Endothelial cell of hepatic sinusoid (primary cell): ENCODE measurements at regions not wholly inside any gene's neighbourhood (a gene's known extent, or its start where the extent isn't known, plus 50 kb on each side); places are given as distances from the start of the nearest gene placed in this dataset.

Experiments used
- in situ Hi-C: cut with HindIII; loops from 2 replicates; pipeline ENCODE4 v1.10.0; 2017; ENCODE audit warnings: low sequenced_read_pairs

DNA sequence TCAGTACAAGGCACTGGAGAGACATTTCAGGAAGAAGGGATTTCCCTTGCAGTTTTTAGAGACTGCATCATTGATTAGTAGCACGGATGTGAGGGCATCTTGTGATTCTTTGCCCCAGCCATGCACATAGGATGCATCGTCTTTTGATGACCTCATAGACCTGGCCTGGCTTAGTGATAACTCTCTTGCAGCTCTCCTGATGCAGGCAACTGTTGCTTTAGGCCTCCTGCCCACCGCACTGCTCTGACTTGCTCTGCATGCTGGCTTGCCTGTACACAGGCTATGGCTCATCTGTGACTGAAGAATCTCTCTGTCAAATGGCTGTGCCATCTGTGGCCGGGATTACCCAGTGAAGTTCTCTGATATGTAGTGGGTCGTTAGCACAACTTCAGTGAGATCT, 207.7 kb upstream of the PTCHD4 start:
- in situ Hi-C loops = no loop called here

DNA sequence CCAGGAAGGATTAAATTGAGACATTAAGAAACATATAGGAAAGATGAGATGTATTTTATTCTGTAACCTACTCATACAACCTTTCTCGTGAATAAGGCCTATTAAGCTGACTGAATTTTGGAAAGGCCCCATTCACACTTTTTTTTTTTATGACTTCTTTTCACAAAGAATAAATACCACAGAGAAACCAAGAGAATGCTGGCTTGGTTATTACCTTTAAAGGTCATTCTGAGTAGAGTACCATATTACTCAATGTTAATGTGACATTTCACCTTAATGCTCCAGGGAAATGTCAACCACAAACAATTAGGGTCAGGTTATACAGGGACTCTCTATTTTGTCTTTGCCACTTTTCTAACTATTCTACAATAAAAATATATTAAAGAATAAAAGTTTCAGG, 204.9 kb upstream of the PTCHD4 start:
- in situ Hi-C loops = no loop called here

DNA sequence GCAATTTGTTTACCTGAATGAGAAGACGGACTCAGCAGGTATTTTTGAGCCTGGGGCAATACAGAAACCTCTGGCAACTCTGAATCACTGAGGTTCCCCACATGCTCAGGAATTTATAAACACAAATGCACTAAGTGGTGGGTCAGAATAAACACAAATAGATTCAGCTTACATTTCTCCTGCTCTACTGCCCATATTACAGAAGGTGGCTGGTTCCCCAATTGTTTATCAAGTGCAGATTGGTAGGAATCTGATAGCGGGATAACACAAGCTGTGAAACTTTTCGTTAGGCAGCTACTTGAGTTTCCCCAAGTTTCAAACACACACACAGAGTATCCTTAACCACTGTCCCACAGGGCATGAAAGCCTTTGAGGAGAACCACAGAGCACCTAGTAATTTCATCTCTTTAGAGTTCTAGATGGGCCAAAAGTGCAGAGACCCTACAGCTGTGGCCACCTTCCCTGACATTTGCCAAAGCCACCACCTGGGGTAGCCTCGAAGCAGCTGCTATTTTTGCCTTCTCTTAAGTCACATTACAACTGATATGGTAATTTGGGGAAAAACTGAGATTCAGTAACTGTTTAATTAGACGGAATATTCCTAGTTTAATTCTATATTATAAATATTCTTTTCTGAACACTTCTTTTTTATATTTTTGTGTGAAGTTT, 204.2 kb upstream of the PTCHD4 start:
- in situ Hi-C loops = no loop called here

DNA sequence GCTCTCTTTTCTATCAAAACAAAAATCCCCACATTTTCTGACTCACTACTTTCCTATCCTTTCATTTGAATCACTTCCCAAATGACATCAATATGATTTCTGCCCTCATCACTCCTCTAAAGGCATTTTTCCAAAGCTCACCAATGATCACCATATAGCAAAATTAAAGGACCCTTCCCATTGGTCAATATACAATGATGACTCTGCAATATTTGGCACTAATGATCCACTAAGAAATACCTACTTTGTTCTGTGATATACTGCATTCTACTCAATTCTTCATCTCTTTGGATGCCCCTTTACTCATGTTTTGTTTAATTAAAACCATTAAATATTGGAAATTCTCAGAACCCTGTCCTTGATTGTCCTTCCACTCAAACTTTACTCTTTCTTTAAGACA, 200.3 kb upstream of the PTCHD4 start:
- in situ Hi-C loops = no loop called here

DNA sequence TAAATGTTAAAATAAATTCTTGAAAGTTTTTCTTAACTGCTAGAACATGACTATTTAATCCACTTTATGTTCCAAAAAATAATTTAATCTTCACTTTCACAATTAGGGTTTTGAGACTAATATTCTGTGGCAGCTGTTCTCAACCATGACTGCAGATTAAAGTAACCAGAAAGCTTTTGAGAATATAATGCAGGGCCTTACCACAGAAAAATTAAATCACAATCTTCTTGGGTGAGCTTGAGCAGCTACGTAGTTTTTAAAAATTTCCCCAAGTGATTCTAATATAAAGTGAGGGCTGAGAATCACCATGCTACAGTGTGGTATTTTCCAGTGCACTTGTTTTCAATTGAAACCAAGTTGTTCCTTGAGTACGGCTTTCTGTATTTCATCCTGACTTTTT, 196.6 kb upstream of the PTCHD4 start:
- in situ Hi-C loops = no loop called here

DNA sequence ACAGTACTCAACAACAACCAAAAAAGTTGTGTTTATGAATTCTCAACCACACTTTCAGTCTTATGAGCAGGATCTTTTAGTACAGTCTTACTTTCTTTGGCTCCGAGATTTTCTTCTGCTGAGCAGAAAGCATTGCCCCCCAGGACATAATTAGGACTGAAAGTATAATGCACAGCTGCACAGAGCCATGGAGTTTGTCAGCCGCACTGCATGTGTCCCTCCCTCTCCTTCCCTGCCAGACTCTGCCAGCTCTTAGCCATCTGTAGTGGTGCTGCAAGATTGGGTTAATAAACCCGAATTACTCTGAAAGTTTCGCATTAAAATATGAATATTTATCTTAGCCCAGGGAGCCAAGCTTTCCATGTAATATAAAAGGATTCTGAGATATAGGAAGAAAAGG, 179.6 kb upstream of the PTCHD4 start:
- in situ Hi-C loops = no loop called here

DNA sequence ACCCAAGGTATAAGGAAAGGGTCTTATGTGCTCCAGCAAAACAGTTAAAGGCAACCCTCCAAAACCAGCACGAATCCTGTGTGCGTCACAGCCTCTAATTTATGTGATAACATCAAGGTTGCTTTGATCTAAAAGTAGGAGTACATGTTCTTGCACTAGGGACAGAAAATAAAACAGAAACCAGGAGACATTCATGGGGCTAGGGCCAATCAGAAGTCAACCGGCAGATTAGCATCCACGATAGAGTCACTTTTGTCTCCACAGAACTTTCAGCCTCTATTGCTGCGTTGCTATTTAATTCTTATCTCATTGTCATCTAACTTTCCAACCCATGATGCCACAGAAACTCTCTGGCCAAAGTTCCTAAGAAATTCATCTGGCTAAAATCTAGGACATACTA, 178.8 kb upstream of the PTCHD4 start:
- in situ Hi-C loops = no loop called here

DNA sequence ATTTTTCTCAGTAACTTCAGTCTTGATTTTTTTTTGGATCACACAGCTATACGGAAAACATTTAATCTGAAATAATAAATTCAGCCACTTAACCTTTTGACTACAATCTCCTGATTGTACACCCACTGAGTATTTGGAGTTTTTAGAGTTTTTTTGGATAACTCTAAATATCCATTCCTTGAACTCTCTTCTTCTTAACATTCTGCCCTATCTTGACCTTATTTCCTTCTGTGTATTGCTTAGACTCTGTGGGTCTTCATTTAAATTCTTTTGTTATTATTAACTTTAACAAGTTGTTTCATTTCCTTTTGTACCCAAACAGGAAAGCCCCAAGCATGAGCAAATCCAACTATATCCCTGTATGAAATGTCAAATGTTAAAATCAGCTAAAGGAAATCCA, 170.2 kb upstream of the PTCHD4 start:
- in situ Hi-C loops = no loop called here

DNA sequence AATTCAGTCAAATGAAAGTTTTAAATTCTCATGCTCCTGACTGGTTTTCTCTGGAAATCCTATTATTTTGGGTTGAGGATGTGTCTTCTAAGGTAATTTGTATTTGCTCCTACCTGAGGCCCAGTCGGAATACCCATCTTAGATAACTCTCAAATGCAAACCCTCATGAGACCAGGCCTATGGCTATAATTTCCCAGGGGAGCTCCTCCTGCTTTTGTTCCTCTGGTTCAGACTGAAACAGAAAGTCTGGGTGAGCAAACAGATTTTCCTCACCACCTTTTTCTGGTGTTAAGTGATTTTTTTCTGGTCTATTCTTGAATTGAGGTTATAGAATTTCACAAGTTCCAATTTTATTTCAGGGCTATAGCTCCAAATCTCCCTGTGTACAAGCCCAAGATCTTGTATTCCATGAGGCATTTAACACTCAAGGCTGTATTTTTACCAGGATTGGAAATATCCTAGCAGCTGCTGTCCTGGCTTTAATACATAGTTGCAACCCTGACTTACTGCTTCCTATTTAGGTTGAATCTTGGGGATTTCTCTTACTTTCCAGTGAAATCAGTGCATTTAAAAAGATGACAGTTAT, 169.1 kb upstream of the PTCHD4 start:
- in situ Hi-C loops = no loop called here

DNA sequence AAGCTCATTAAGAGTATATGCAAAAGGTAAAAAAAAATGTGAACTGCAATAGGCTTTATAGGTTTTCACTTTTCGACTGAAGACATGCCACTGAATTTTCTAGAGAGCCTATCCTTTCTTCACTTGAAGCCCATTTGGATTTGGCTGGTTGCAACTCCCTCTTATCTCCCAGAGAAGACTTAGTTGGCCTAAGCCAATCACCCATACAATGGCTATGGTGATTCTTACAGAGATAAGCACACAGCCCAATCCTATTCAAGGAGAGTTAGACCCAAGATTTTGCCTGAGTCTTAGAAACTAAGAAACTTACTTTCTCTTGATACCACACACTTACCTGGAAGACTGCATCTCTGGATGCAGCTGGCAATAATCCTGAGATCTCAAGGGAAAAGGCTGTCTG, 167.3 kb upstream of the PTCHD4 start:
- in situ Hi-C loops = no loop called here

DNA sequence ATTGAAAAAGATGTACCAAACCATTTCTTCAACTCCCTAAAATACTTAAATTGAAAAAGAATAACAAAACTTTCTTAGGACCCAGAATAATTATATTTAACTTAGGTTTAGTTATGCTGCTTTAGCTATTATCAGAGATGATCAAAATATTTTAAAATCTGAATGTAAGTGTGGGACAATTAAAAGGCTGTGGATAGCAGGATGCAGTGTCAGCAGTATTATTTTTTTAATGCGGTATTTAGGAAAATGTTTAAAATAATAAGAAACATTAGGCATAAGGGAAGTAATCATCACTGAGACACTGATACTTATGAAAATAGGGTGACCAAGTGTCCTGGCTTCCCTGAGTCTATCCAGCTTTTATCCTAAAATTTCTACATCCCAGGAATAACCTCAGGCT, 161.5 kb upstream of the PTCHD4 start:
- in situ Hi-C loops = loop anchor here (5.0 kb wide), 1 partner anchor 55 kb away; no protein-coding TSS in a partner anchor

DNA sequence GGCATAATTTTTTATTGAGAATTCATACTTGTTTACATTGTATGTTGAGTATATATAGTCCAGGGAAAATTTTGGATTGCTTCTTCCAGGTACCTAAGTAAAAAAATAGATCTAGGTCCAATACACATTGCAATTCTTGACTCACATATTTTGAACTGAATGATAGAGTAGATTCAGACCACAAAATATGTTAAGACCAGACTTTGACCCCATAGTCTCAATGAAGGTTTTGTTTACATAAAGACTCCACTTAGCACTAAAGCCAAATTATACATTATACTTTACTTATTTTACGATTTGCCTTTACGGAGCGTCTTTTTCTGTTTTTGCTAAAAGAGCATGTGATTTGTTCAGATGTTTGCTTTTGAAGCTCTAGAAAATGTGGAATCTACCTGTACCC, 144.1 kb upstream of the PTCHD4 start:
- in situ Hi-C loops = no loop called here

DNA sequence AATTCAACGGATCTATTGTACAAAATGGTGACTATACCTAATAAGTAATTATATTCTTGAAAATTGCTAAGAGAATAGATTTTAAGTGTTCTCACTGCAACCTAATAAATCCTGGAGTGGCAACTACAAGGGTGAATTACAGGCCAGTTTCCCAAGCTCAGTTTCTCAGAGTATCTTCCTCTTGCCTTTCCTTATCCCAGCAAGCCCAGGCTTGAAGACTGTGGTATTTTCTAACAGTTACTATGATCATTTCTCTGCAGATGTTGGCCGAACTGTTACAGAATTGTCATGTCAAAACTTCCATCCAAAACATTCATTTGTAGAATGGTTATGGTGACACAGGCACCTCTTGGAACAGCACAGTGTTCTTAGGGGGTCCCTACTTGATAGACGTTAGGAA, 138.1 kb upstream of the PTCHD4 start:
- in situ Hi-C loops = no loop called here

DNA sequence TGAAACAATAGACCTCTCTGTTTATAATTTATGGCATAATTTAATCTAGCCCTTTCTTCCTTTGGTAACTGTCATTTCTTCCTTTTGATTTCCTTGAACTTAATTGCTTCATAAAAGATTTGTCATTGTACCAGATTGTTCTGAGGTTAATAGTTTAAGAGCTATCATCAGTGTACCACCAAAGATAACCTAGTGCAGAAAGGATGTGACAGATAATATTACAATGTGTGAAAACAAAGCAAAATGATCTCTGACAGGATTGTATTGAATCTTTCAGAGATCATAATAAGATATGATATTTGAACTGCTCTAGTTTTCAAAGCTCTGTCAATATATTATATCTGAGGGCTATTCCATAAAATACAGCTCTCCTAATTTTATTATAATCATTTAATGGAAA, 132.1 kb upstream of the PTCHD4 start:
- in situ Hi-C loops = no loop called here

DNA sequence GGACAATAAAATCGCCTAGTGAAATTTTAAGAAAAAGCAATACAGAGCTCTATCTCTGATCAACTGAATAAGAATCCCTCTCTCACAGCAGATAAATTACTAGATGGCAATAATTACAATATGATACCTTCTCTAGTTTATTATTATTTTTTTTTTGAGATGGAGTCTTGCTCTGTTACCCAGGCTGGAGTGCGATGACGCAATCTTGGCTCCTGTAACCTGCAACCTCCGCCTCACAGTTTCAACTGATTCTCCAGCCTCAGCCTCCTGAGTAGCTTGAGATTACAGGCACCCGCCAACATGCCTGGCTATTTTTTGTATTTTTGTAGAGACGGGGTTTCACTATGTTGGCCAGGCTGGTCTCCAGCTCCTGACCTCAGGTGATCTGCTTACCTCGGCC, 129.3 kb upstream of the PTCHD4 start:
- in situ Hi-C loops = no loop called here

DNA sequence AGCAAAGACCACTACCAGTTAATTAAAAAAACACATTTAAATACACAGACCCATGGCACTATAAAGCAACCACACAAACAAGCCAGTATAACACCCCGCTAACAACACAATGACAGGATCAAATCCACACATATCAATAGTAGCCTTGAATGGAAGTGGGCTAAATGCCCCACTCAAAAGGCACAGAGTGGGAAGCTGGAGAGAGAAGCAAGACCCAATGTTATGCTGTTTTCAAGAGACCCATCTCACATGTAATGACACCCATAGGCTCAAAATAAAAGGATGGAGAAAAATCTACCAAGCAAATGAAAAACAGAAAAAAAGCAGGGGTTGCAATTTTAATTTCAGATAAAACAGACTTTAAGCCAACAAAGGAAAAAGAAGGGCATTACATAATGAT, 125.4 kb upstream of the PTCHD4 start:
- in situ Hi-C loops = no loop called here

DNA sequence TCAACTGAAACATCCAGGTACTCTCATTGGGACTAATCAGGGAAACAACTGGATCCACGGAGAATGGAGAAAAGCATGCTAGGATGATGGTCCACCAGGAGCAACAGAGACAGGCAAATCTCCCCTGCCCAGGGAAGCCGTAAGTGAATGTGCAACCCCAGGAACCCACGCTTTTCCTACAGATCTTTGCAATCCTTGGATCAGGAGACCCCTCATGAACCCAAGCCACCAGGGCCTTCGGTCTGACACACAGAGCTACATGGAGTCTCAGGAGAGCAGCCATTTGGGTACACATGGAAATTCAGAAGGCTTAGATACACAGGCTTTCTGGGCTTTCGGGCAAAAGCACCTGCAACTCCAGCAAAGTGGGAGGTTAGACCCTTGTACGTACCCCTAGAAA, 122.1 kb upstream of the PTCHD4 start:
- in situ Hi-C loops = no loop called here

DNA sequence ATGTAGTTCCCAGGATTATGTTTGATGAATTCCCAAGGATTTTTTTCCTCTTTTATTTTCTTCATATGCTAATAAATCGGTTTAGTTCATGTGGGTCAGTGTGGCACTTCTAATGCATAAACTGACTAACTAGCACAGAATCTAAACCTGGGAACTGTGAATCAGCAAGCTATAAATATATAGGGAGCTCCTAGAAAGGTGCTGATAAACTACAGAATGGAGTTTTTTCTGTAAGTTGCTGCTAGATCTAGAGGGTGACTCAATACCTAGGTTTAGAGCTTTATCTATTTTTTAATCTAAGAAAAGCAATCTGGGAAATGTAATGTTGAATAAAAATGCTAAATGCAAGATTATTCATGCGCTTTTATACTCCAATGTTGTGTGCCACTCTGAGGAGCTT, 118.8 kb upstream of the PTCHD4 start:
- in situ Hi-C loops = no loop called here

DNA sequence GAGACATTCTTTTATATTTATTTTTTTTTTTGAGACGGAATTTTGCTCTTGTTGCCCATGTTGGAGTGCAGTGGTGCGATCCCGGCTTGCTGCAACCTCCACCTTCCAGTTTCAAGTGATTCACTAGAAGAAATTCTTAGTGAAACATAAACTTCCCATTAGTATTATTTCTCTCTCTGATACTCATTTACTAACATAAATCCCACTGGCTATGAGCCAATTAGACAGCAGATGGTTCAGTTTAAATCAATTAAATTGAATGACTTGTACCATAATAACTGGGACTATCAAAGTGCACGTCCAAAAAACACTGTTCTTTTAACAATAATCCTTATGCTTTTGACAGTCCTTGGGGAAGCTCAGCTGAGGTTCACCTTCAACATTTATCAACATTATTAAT, 111.2 kb upstream of the PTCHD4 start:
- in situ Hi-C loops = no loop called here

DNA sequence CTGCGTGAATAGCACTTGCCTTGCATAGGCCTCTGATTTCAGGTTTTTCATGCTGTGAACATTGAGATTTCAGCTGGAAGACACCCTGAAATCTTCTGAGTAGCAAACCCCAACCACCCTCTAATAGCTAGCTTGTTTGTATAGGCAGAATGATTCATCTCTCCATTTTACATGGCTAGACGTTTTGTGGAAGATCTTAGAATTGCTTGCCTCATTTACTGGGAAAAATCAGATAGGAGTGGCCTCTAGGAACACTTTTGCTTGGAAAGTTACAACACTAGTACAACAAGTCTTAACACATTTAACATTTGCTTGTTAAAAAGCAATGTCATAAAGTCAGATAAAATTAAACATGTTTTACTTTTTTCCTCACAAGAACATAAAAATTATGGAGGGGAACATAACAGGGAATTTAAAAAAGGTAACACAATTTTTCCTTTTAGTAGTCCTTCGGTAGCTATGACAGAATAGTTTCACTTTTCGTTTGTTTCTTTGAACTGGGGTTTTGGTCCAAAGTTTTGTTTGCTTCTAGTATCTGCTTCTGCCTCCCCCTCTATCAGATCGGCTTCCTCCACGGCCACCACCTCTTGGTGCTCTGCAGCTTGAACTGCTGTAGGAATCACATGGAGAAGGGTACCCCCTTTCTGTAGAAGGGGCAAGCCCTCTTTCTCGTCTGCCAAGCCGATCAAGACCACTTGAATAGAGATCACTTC, 102.2 kb upstream of the PTCHD4 start:
- in situ Hi-C loops = no loop called here

DNA sequence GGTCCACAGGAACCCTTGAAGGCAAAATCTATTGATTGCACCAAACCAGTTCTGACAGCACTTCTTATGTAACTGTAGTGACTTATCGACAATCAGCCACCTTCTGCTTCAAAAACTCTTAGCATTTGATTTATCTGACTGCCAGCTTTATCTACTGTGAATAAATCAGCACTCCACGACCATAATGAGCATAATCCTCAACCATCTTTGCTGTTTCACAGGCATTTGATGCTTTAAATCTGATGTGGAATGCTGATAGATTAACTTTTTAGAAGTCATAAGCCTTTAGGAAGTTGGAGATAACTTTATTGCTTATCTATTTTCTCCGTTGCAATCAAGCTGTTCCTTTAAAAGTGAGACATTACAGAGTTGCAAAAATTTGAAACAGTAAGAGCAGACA, 101.5 kb upstream of the PTCHD4 start:
- in situ Hi-C loops = no loop called here

DNA sequence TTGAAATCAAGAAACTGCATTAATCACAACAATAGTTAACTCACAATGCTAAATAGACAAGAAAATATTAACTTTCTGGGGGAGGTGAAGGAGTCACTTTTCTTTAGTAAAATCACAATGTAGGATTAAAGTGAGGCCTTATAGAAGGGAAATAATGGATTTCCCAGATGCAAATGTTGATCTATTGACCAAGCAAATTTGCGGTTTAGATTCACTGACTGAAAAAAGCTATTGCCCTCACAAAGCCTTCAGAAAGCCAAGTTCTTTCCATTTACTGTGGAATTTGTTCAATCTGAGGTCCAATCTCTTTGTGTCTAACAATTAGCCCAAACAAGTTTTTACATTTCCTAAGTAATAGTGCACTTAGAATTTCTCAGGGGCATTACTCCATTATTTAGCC, 95.1 kb upstream of the PTCHD4 start:
- in situ Hi-C loops = no loop called here
